ENCODE measurements at regions not wholly inside any gene's neighbourhood (a gene's known extent, or its start where the extent isn't known, plus 50 kb on each side); places are given as distances from the start of the nearest gene placed in this dataset.

GRCh38 chr5:155154973-155155372 lies 141.4 kb downstream of the KIF4B start:
- TF ChIP-seq, protein P1, sequence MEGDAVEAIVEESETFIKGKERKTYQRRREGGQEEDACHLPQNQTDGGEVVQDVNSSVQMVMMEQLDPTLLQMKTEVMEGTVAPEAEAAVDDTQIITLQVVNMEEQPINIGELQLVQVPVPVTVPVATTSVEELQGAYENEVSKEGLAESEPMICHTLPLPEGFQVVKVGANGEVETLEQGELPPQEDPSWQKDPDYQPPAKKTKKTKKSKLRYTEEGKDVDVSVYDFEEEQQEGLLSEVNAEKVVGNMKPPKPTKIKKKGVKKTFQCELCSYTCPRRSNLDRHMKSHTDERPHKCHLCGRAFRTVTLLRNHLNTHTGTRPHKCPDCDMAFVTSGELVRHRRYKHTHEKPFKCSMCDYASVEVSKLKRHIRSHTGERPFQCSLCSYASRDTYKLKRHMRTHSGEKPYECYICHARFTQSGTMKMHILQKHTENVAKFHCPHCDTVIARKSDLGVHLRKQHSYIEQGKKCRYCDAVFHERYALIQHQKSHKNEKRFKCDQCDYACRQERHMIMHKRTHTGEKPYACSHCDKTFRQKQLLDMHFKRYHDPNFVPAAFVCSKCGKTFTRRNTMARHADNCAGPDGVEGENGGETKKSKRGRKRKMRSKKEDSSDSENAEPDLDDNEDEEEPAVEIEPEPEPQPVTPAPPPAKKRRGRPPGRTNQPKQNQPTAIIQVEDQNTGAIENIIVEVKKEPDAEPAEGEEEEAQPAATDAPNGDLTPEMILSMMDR (IDR thresholded peaks at IDR 0.05 in 8 of 11, conservative IDR thresholded peaks at IDR 0.05 in 3 of 11) = no peak
- no peak for TF ChIP-seq POLR2AphosphoS5 (IDR thresholded peaks at IDR 0.05)

Data from spleen (tissue), 7 donors.